Right lobe of liver (tissue), 4 donors: ENCODE measurements at regions not wholly inside any gene's neighbourhood (a gene's known extent, or its start where the extent isn't known, plus 50 kb on each side); places are given as distances from the start of the nearest gene placed in this dataset.

Experiments used
- CTCF ChIP-seq, 4 donors: fragments of 200-600 bp in 3 of 4; fragments of 450-650 bp in 1 of 4; IDR thresholded peaks; one replicate each; pipeline versions ENCODE4 v1.5.1 to v1.8.0; 2016 to 2022; ENCODE audit warnings: antibody characterized with exemption in 4 of 4, mild to moderate bottlenecking in 2 of 4
- POLR2A ChIP-seq: fragments of 450-650 bp; IDR thresholded peaks from one replicate; pipeline ENCODE4 v1.6.1; 2017; ENCODE audit warnings: antibody characterized with exemption, mild to moderate bottlenecking
- donor health status: DM: no; HTN: no; CAD: no.
- donor health status: DM: no; HTN: no; CAD: no.
- donor health status: DM: no; HTN: yes; CAD: no.

GRCh38 chr4:18777190-18777930, 755.8 kb upstream of the LCORL start:
- TF ChIP-seq POLR2A (no peak), CTCF (IDR thresholded peaks at IDR 0.05) (no peak)
